Peyer's patch (tissue), 4 donors: ENCODE measurements at regions not wholly inside any gene's neighbourhood (a gene's known extent, or its start where the extent isn't known, plus 50 kb on each side); places are given as distances from the start of the nearest gene placed in this dataset.

Experiments used
- DNase-seq, 3 donors: peaks; one replicate each; pipeline ENCODE4 v3.0.0-alpha.2; 2017 to 2019
- H3K27ac ChIP-seq, 4 donors: fragments of 200-600 bp; sonication (generic); one replicate each; pipeline ENCODE4 v1.5.1; 2016 to 2019
- H3K27me3 ChIP-seq, 2 donors: fragments of 200-600 bp; sonication (generic); one replicate each; pipeline ENCODE4 v1.5.1; 2019
- H3K36me3 ChIP-seq, 3 donors: fragments of 200-600 bp; sonication (generic); one replicate each; pipeline ENCODE4 v1.5.1; 2016 to 2019
- H3K4me1 ChIP-seq, 4 donors: fragments of 200-600 bp; sonication (generic); one replicate each; pipeline ENCODE4 v1.5.1; 2016 to 2019
- H3K4me3 ChIP-seq, 4 donors: fragments of 200-600 bp; sonication (generic); 1 replicate in 3 of 4; 2 replicates in 1 of 4; pipeline ENCODE4 v1.5.1; 2016 to 2019; ENCODE audit warnings: mild to moderate bottlenecking in 1 of 4
- H3K9me3 ChIP-seq, 4 donors: fragments of 200-600 bp; sonication (generic); one replicate each; pipeline ENCODE4 v1.5.1; 2016 to 2019; ENCODE audit warnings: mild to moderate bottlenecking in 1 of 4
- POLR2A ChIP-seq, 2 donors: fragments of 450-650 bp; IDR thresholded peaks; one replicate each; pipeline ENCODE4 v1.5.1; 2017; ENCODE audit warnings: antibody characterized with exemption in 2 of 2, mild to moderate bottlenecking in 2 of 2, moderate library complexity in 2 of 2
- TF ChIP-seq, protein P1 (sequence below), 6 experiments: fragments of 450-650 bp in 4 of 6; fragments of 200-600 bp in 2 of 6; sonication (generic) in 1 of 6; IDR thresholded peaks; one replicate each; pipeline ENCODE4 v1.5.1; 2017 to 2019; ENCODE audit warnings: antibody characterized with exemption in 6 of 6, mild to moderate bottlenecking in 3 of 6, moderate library complexity in 1 of 6

DNA sequence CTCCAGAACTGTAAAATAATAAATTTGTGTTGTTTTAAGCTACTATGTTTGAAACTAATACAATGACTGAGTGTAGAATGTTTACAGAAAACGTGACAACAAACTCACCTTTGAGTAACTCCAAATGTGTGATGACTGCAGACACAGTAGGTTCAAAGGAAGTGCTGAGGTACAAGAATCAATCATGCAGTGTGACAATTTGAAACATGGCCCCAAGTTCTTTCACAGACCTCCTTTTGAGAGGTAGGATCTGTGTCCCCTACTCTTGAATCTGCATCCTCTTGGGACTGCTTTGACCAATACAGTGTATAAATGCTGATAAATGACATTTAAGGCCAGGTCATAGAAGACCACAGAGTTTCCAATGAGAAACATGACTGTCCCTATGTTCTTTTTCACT lies 667.7 kb upstream of the DIPK2B start:
- no peaks in the 10 kb centered on the region for H3K27me3 ChIP-seq
- TF ChIP-seq, protein P1, sequence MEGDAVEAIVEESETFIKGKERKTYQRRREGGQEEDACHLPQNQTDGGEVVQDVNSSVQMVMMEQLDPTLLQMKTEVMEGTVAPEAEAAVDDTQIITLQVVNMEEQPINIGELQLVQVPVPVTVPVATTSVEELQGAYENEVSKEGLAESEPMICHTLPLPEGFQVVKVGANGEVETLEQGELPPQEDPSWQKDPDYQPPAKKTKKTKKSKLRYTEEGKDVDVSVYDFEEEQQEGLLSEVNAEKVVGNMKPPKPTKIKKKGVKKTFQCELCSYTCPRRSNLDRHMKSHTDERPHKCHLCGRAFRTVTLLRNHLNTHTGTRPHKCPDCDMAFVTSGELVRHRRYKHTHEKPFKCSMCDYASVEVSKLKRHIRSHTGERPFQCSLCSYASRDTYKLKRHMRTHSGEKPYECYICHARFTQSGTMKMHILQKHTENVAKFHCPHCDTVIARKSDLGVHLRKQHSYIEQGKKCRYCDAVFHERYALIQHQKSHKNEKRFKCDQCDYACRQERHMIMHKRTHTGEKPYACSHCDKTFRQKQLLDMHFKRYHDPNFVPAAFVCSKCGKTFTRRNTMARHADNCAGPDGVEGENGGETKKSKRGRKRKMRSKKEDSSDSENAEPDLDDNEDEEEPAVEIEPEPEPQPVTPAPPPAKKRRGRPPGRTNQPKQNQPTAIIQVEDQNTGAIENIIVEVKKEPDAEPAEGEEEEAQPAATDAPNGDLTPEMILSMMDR (IDR thresholded peaks at IDR 0.05) = no peak
- TF ChIP-seq POLR2A (IDR thresholded peaks at IDR 0.05) = no peak
- H3K9me3 ChIP-seq = no peaks in the 10 kb centered on the region
- no peak overlapping the region for H3K27ac ChIP-seq
- no peak for DNase-seq
- H3K36me3 ChIP-seq = no peaks in the 10 kb centered on the region
- no peak overlapping the region for H3K4me3 ChIP-seq
- no peaks in the 10 kb centered on the region for H3K4me1 ChIP-seq

DNA sequence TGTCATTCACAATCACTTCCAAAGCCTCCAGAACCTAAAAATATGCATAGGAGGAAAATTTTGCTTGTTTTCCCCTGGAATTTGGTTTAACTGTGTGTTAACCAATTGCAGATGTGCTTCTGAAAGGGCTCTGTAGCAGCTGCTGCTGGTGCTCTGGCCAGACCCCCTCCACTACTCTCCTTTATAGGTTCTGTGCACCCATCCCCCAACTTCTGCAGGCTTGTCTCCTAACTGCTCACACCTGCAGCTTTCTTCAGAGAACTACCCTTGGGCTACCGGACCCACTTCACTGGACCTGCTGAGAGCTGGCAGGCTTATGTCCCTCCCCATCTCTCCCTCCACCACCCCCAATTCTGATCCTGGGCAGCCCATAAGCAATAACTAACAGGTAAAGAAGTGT lies 662.1 kb upstream of the DIPK2B start:
- TF ChIP-seq, protein P1 (IDR thresholded peaks at IDR 0.05) = no peak
- no peak for TF ChIP-seq POLR2A (IDR thresholded peaks at IDR 0.05)
- H3K4me1 ChIP-seq = no peaks in the 10 kb centered on the region
- no peaks in the 10 kb centered on the region for H3K36me3 ChIP-seq
- H3K27me3 ChIP-seq = no peaks in the 10 kb centered on the region
- no peak overlapping the region for H3K4me3 ChIP-seq
- no peak overlapping the region for H3K27ac ChIP-seq
- no peak for DNase-seq
- H3K9me3 ChIP-seq = no peaks in the 10 kb centered on the region

DNA sequence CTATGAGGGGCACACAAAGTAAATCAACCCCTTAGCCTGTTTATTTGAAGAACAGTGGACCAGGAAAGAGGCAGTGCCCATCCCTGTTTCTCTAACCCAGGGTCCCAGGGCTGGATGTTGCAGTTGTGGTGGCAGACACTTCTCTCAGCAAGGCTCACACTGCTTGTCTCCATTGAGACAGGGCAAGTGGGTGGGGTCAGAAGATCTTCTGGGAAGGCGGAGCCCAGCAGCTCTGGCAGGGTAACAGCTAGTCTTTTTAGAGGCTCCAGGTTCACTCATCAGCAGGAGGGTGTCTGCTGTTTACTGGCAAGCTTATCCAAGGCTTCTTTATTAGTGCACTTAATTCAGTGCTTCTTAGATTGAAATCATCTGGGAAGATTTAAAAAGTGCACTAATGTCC lies 659.8 kb upstream of the DIPK2B start:
- TF ChIP-seq POLR2A (IDR thresholded peaks at IDR 0.05) = no peak
- TF ChIP-seq, protein P1 (IDR thresholded peaks at IDR 0.05) = no peak

DNA sequence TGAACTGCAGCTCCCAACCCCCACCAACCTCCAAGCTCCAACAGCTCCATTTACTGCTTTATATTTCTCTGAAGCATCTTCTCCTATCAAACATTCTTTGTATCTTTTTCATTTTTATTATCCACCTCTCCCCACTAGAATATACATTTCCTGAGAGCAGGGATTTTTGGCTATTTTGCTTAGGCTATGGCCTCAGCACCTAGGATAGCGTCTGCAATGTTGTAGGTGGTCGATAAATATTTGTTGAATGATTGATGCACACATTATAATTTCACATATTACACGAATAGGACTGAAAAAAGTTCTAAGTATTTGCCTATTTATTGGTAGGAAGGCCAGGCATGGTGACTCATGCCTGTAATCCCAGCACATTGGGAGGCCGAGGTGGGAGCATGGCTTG lies 658.7 kb upstream of the DIPK2B start:
- no peak for DNase-seq
- Histone ChIP-seq H3K4me3 (no peak overlapping the region), H3K9me3 (no peaks in the 10 kb centered on the region), H3K27ac (no peak overlapping the region), H3K36me3 (no peaks in the 10 kb centered on the region), H3K27me3 (no peaks in the 10 kb centered on the region), H3K4me1 (no peaks in the 10 kb centered on the region)
- TF ChIP-seq POLR2A (IDR thresholded peaks at IDR 0.05) = no peak
- TF ChIP-seq, protein P1 (IDR thresholded peaks at IDR 0.05) = no peak

More for the DNA sequence above, 659.8 kb upstream of the DIPK2B start:
- no peak for DNase-seq
- Histone ChIP-seq H3K27ac (no peak overlapping the region), H3K36me3 (no peaks in the 10 kb centered on the region), H3K27me3 (no peaks in the 10 kb centered on the region), H3K9me3 (no peaks in the 10 kb centered on the region), H3K4me1 (no peaks in the 10 kb centered on the region), H3K4me3 (no peak overlapping the region)

DNA sequence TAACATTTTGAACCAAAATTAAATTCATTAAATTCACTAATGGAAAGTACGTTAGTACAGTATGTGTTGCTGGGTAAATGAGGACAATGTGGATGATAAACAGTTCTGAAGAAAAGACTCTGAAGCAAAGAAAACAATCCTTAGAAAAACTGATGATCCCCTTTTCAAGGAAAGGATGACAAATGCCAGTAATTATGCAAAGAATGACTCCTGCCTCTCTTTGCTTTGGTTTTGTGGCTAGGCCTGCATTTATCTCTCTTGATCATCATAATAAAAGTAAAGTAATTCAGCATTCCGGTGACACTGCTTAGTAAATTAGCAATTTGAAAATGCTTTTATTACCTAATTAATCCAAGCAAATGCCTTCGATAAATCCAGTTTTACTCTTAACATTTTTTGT lies 652.2 kb upstream of the DIPK2B start:
- H3K4me3 ChIP-seq = no peak overlapping the region
- H3K9me3 ChIP-seq = no peaks in the 10 kb centered on the region
- H3K27ac ChIP-seq = no peak overlapping the region
- no peaks in the 10 kb centered on the region for H3K4me1 ChIP-seq
- H3K27me3 ChIP-seq = no peaks in the 10 kb centered on the region
- no peak for TF ChIP-seq POLR2A (IDR thresholded peaks at IDR 0.05)
- TF ChIP-seq, protein P1 (IDR thresholded peaks at IDR 0.05) = no peak
- DNase-seq = no peak
- H3K36me3 ChIP-seq = no peaks in the 10 kb centered on the region

DNA sequence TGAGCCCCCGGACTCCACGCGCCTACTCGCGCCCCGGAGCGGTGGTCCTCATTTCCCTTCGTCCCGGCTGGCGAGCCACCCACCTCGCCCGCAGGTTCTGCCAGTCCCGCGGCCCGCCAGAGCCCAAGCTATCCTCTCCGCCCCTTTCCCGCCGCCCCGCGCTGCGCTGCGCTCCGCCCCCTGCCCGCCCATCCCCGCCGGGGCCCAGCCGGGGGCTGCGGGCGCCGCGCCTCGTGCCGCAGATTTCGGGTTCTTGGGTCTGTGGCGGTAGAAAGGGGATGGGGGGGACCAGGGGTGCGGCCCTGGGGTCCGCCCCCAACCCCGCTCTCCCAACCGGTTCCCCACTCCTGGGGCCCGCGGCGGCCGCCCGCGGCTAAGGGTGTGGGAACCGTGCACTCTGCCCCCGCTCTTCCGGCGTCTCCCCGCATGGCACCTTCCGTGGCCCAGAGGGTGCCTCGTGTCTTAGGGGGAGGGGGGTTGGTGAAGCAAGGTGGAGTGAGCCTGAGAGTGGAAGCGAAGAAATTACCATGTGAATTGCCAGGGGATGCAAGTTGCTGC lies 650.8 kb upstream of the DIPK2B start:
- peak overlapping the region; percentile 38 to 76 (median 54) for H3K4me3 ChIP-seq
- DNase-seq = peak in 2 of 3 donors; percentile 59 to 62
- no peaks in the 10 kb centered on the region for H3K4me1 ChIP-seq
- TF ChIP-seq POLR2A (IDR thresholded peaks at IDR 0.05) = no peak
- TF ChIP-seq, protein P1 (IDR thresholded peaks at IDR 0.05) = peak in 2 of 6 experiments; percentile 4 to 9
- no peaks in the 10 kb centered on the region for H3K36me3 ChIP-seq
- H3K27me3 ChIP-seq = no peaks in the 10 kb centered on the region
- H3K27ac ChIP-seq = peak overlapping the region in 2 of 4 donors; percentile 51 to 60
- H3K9me3 ChIP-seq = no peaks in the 10 kb centered on the region
